Thoracic aorta (tissue), 2 donors: ENCODE measurements at regions not wholly inside any gene's neighbourhood (a gene's known extent, or its start where the extent isn't known, plus 50 kb on each side); places are given as distances from the start of the nearest gene placed in this dataset.

Experiments
- ATAC-seq: fragments of 150-250 bp; one replicate; pipeline ENCODE4 v1.8.0; 2017; ENCODE audit warnings: low read depth; ENCODE audit not compliant: insufficient number of reproducible peaks, low FRiP score
- DNase-seq: peaks from one replicate; pipeline ENCODE4 v3.0.0-alpha.2; 2020; ENCODE audit warnings: low spot score
- H3K27ac ChIP-seq, 2 donors: fragments of 200-600 bp; sonication (generic); 1 replicate in 1 of 2; 2 replicates in 1 of 2; pipeline ENCODE4 v1.5.1; 2016; ENCODE audit warnings: mild to moderate bottlenecking in 2 of 2, moderate library complexity in 2 of 2
- H3K27me3 ChIP-seq: fragments of 200-600 bp; sonication (generic); replicated peaks from 2 replicates; pipeline ENCODE4 v1.6.0; 2016; ENCODE audit warnings: mild to moderate bottlenecking; ENCODE audit not compliant: insufficient read depth
- H3K36me3 ChIP-seq: fragments of 200-600 bp; sonication (generic); one replicate; pipeline ENCODE4 v1.5.1; 2016
- H3K4me1 ChIP-seq, 2 donors: fragments of 200-600 bp; sonication (generic); 1 replicate in 1 of 2; 2 replicates in 1 of 2; pipeline versions ENCODE4 v1.5.1 to v1.6.0; 2016; ENCODE audit warnings: low read depth in 2 of 2, mild to moderate bottlenecking in 1 of 2; ENCODE audit not compliant: control insufficient read depth in 1 of 2
- H3K4me3 ChIP-seq: fragments of 200-600 bp; sonication (generic); 2 replicates; pipeline ENCODE4 v1.5.1; 2016; ENCODE audit warnings: mild to moderate bottlenecking
- H3K9me3 ChIP-seq: fragments of 200-600 bp; sonication (generic); 2 replicates; pipeline ENCODE4 v1.5.1; 2016
- TF ChIP-seq, protein P1 (sequence below): fragments of 200-600 bp; sonication (generic); IDR thresholded peaks from one replicate; pipeline ENCODE4 v1.5.1; 2019; ENCODE audit warnings: antibody characterized with exemption

- H3K36me3 ChIP-seq: no peaks in the 10 kb centered on the region
- ATAC-seq: no peak
- TF ChIP-seq, protein P1, sequence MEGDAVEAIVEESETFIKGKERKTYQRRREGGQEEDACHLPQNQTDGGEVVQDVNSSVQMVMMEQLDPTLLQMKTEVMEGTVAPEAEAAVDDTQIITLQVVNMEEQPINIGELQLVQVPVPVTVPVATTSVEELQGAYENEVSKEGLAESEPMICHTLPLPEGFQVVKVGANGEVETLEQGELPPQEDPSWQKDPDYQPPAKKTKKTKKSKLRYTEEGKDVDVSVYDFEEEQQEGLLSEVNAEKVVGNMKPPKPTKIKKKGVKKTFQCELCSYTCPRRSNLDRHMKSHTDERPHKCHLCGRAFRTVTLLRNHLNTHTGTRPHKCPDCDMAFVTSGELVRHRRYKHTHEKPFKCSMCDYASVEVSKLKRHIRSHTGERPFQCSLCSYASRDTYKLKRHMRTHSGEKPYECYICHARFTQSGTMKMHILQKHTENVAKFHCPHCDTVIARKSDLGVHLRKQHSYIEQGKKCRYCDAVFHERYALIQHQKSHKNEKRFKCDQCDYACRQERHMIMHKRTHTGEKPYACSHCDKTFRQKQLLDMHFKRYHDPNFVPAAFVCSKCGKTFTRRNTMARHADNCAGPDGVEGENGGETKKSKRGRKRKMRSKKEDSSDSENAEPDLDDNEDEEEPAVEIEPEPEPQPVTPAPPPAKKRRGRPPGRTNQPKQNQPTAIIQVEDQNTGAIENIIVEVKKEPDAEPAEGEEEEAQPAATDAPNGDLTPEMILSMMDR: no peak
Observed at GRCh38 chr21:35663856-35664606, 396.3 kb downstream of the SETD4 start.

DNA sequence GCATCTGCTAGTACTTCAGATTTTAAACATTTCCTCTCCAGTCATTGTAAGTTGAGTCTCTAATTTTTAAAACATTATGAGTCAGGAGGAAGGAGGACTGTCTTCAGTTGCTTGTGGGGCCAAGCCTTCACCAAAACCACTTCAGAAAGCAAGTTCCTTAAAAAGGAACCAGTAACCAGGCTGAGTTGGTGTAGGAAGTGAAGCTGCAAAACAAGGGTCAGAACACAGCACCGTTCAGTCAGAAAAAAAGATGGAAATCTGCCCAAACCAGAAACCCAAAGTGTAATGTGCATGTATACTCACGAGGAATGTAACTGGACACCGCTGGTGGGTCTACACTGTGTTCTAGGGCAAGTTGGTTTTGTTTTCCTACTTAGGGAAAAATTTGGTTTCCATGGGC is 402.1 kb downstream of the SETD4 start:
- Histone ChIP-seq H3K36me3 (no peaks in the 10 kb centered on the region), H3K27me3 (no peaks in the 10 kb centered on the region), H3K4me3 (no peak overlapping the region), H3K9me3 (no peaks in the 10 kb centered on the region), H3K4me1 (peaks cover 0 to 3% of the 10 kb centered on the region in 2 donors), H3K27ac (no peak overlapping the region)
- TF ChIP-seq, protein P1: no peak
- DNase-seq (no peak), ATAC-seq (no peak)

More at GRCh38 chr21:35663856-35664606, 396.3 kb downstream of the SETD4 start:
- no peak for DNase-seq
- H3K27ac ChIP-seq: no peak overlapping the region
- no peaks in the 10 kb centered on the region for H3K9me3 ChIP-seq
- no peaks in the 10 kb centered on the region for H3K27me3 ChIP-seq
- H3K4me1 ChIP-seq: no peaks in the 10 kb centered on the region
- H3K4me3 ChIP-seq: no peak overlapping the region

DNA sequence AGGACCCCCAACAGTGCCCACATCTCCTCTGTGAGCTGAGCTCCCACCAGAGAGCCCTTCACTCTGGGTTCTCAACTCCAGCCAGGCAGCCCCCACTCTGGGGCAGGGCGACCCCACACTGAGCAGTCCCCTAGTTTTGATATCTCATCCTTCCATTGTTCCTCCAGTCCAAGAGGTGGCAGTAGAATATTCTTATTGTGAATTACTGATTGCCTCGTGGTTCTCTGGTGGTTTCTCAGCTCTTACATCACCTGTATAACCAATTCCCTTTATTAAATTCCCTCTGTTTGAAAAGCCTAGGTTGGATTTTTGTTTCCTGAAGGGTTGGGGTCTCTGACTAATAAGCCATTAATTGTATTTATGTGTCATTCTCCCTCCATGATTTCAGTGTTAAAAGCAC is 407.5 kb downstream of the SETD4 start:
- H3K9me3 ChIP-seq: no peaks in the 10 kb centered on the region

DNA sequence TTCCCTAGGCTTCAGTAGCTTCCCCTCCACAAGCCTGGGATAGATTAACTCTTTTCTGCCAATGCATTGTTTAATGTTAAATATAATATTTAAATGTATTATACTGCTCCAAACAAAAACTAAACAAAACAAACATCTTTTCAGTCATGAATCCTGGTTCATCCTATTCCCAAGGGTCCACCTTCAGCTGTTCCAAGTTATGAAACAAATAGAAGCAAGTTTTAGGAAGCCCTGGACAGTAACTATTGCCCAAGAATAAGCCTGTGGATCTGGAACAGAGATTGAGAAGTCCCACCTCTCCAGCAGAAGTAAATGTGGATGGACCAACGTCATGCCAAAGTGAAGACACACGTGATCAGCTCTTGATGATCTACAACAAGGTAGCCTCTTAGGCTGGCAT is 408.1 kb downstream of the SETD4 start:
- Histone ChIP-seq H3K27me3 (no peaks in the 10 kb centered on the region), H3K4me3 (no peak overlapping the region), H3K9me3 (no peaks in the 10 kb centered on the region), H3K27ac (no peak overlapping the region), H3K36me3 (no peaks in the 10 kb centered on the region), H3K4me1 (no peaks in the 10 kb centered on the region)
- TF ChIP-seq, protein P1: no peak
- no peak for ATAC-seq
- no peak for DNase-seq

More for the DNA sequence above, 407.5 kb downstream of the SETD4 start:
- TF ChIP-seq, protein P1: no peak
- no peak for ATAC-seq
- H3K27me3 ChIP-seq: no peaks in the 10 kb centered on the region
- H3K27ac ChIP-seq: no peak overlapping the region
- no peak for DNase-seq
- H3K36me3 ChIP-seq: no peaks in the 10 kb centered on the region
- no peak overlapping the region for H3K4me3 ChIP-seq
- H3K4me1 ChIP-seq: peaks cover 0 to 2% of the 10 kb centered on the region in 2 donors

GRCh38 chr21:35651196-35651595 is 409.1 kb downstream of the SETD4 start:
- no peaks in the 10 kb centered on the region for H3K4me1 ChIP-seq
- DNase-seq (no peak), ATAC-seq (no peak)
- no peaks in the 10 kb centered on the region for H3K36me3 ChIP-seq
- no peak overlapping the region for H3K27ac ChIP-seq
- H3K4me3 ChIP-seq: no peak overlapping the region
- no peaks in the 10 kb centered on the region for H3K9me3 ChIP-seq
- H3K27me3 ChIP-seq: no peaks in the 10 kb centered on the region
- TF ChIP-seq, protein P1: no peak
